KOPT-K1 (cell line): ENCODE measurements at regions not wholly inside any gene's neighbourhood (a gene's known extent, or its start where the extent isn't known, plus 50 kb on each side); places are given as distances from the start of the nearest gene placed in this dataset.

Experiments
- H3K27ac ChIP-seq: fragments of 200-600 bp; sonication (generic); 2 replicates; pipeline ENCODE4 v1.5.1; 2016; ENCODE audit warnings: antibody characterized with exemption, mild to moderate bottlenecking, low read depth, low read length; ENCODE audit not compliant: poor library complexity, severe bottlenecking
- H3K36me3 ChIP-seq: fragments of 200-600 bp; sonication (generic); 2 replicates; pipeline ENCODE4 v1.5.1; 2017; ENCODE audit warnings: antibody characterized with exemption, mild to moderate bottlenecking, low read length, moderate library complexity; ENCODE audit not compliant: insufficient read depth
- H3K9me3 ChIP-seq: fragments of 200-600 bp; sonication (generic); 2 replicates; pipeline ENCODE4 v1.5.1; 2017; ENCODE audit warnings: antibody characterized with exemption, low read length, mild to moderate bottlenecking; ENCODE audit not compliant: insufficient read depth, poor library complexity, severe bottlenecking

GRCh38 chr18:78619854-78620253, 359.8 kb upstream of the SALL3 start:
- Histone ChIP-seq H3K9me3 (peaks cover 10% of the 10 kb centered on the region), H3K36me3 (no peaks in the 10 kb centered on the region), H3K27ac (no peak overlapping the region)

GRCh38 chr18:78620326-78620725, 359.3 kb upstream of the SALL3 start:
- Histone ChIP-seq H3K9me3 (peaks cover 10% of the 10 kb centered on the region), H3K27ac (no peak overlapping the region), H3K36me3 (no peaks in the 10 kb centered on the region)

DNA sequence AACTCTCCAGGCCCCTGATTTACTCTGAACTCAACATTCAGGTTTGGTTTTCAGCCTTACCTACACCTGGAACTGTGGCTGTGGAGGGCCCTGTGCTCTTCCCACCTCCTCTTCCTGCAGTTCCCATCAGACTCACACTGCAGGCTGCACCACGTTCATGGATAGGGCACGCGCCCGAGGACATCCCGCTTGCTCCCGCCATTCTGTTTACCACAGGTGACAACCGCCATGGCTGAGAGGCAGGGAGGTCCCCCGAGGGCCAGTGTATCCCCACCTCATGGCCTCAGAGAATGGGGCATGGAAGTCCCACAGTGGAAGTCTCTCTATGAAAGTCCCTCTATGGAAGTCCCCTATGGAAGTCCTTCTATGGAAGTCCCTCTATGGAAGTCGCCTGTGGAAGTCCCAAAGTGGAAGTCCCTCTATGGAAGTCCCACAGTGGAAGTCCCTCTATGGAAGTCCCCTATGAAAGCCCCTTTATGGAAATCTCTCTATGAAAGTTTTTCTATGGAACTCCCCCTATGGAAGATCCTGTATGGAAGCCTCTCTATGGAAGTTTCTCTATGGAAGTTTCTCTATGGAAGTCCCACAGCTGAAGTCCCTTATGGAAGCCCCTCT, 358.4 kb upstream of the SALL3 start:
- no peaks in the 10 kb centered on the region for H3K36me3 ChIP-seq
- H3K27ac ChIP-seq = no peak overlapping the region
- H3K9me3 ChIP-seq = peaks cover 10% of the 10 kb centered on the region

DNA sequence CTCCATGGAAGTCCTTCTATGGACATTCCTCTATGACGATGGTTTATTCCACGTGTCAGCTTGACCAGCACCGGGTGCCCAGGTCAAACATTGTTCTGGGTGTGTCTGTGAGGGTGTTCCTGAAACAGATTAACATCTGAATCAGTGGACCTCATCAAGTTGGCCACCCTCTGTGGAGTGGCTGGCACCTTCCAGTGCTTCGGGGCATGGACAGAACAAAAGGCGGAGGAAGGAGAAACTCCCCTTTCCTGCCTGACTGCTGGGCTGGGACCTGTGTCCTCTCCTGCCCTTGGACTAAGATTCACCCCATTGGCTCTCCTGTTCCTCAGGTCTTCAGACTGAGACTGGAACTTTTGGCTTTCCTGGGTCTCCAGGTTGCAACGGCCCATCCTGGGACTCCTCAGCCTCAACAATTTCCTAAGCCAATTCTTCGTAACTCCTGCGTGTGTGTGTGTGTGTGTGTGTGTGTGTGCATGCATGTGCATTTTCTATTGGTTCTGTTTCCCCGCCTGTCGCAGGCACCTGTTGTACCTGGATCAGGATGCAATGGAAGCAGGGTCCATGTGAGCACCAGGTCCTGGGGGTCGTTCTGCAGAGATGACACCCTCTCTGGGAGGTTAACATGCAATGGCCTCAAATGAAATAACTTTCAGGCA, 357.2 kb upstream of the SALL3 start:
- H3K36me3 ChIP-seq = no peaks in the 10 kb centered on the region
- H3K9me3 ChIP-seq = peaks cover 5% of the 10 kb centered on the region
- H3K27ac ChIP-seq = no peak overlapping the region

GRCh38 chr18:78622907-78623541, 356.6 kb upstream of the SALL3 start:
- Histone ChIP-seq H3K36me3 (no peaks in the 10 kb centered on the region), H3K27ac (no peak overlapping the region), H3K9me3 (peaks cover 5% of the 10 kb centered on the region)

GRCh38 chr18:78624646-78625279, 354.9 kb upstream of the SALL3 start:
- H3K9me3 ChIP-seq = no peaks in the 10 kb centered on the region
- H3K36me3 ChIP-seq = no peaks in the 10 kb centered on the region
- no peak overlapping the region for H3K27ac ChIP-seq

- Histone ChIP-seq H3K27ac (no peak overlapping the region), H3K36me3 (no peaks in the 10 kb centered on the region), H3K9me3 (no peaks in the 10 kb centered on the region)
Measured at GRCh38 chr18:78625847-78626246, 353.8 kb upstream of the SALL3 start.

GRCh38 chr18:78627551-78628346, 351.9 kb upstream of the SALL3 start:
- Histone ChIP-seq H3K9me3 (no peaks in the 10 kb centered on the region), H3K27ac (no peak overlapping the region), H3K36me3 (no peaks in the 10 kb centered on the region)

DNA sequence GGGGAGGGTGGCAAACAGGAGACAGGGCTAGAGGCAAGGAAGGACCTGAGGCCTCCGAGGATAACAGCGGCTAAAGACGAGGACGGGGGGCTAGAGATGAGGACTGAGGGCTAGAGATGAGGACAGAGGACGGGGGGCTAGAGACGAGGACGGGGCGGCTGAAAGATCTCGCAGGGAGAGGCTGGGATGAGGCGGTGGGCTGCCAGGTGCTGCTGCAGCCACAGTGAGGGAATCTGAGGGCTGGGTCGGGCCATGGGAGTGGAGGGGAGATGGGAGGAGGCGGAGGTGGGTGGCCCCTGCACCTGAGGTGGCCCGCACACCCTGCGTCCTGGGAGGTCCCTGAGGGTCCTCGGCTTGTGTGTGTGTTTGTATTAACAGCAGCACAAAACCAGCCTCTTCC, 350.2 kb upstream of the SALL3 start:
- no peaks in the 10 kb centered on the region for H3K9me3 ChIP-seq
- H3K36me3 ChIP-seq = no peaks in the 10 kb centered on the region
- no peak overlapping the region for H3K27ac ChIP-seq

DNA sequence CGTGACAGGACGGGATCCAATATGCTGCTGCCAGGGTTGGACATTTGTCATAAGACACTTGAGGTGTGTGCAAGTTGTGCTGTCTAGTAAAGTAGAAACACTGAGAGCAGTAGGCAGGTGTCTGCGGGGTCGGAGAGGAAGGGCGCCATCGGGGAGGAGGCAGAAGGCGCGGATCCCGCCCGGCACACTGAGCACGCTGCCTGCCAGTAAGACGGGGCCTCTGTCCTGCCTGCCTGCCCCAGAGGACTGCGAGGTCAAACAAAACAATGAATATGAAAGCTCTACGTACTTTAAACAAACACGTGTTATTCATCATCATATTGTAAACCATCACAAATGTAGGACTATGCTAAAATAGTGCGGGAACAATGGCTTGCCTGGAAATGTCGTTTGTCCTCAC, 349.3 kb upstream of the SALL3 start:
- no peak overlapping the region for H3K27ac ChIP-seq

GRCh38 chr18:78630981-78631510, 348.6 kb upstream of the SALL3 start:
- Histone ChIP-seq H3K27ac (no peak overlapping the region), H3K36me3 (no peaks in the 10 kb centered on the region), H3K9me3 (no peaks in the 10 kb centered on the region)

More for the DNA sequence above, 349.3 kb upstream of the SALL3 start:
- H3K36me3 ChIP-seq = no peaks in the 10 kb centered on the region
- H3K9me3 ChIP-seq = no peaks in the 10 kb centered on the region

- Histone ChIP-seq H3K27ac (no peak overlapping the region), H3K36me3 (no peaks in the 10 kb centered on the region), H3K9me3 (no peaks in the 10 kb centered on the region)
Measured at GRCh38 chr18:78632111-78632541, 347.5 kb upstream of the SALL3 start.

DNA sequence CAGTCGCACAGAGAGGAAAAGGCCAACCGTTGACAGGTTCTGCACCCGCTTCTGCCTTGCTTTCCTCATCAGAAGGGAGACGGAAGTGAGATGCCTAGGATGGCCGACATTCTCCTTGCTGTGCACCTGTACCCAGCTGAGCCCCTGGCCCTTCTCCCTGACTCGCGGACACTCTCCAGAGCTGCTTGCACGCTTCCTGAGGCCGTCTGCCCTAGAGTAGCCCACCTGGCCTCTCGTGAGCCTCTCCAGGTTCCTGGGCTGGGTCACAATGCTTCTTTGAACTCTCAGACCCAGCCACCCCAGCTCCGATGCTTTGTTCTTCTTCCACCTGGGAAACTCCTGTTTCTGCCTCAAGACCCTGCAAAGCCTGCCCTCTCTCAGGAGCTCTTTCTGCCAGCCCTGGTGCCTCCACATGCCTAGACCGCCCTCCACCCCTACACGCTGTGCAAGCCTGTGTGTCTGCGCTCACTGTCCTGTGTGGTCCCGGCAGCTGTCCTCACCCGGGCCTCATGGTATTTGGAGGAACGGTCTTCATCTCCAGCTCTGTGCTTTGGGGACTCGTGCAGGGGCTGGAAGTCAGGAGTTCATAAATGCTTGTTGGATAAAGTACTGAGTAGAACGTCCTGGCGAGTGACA, 345.4 kb upstream of the SALL3 start:
- peak overlapping the region; percentile 9 for H3K27ac ChIP-seq
- no peaks in the 10 kb centered on the region for H3K36me3 ChIP-seq
- no peaks in the 10 kb centered on the region for H3K9me3 ChIP-seq

DNA sequence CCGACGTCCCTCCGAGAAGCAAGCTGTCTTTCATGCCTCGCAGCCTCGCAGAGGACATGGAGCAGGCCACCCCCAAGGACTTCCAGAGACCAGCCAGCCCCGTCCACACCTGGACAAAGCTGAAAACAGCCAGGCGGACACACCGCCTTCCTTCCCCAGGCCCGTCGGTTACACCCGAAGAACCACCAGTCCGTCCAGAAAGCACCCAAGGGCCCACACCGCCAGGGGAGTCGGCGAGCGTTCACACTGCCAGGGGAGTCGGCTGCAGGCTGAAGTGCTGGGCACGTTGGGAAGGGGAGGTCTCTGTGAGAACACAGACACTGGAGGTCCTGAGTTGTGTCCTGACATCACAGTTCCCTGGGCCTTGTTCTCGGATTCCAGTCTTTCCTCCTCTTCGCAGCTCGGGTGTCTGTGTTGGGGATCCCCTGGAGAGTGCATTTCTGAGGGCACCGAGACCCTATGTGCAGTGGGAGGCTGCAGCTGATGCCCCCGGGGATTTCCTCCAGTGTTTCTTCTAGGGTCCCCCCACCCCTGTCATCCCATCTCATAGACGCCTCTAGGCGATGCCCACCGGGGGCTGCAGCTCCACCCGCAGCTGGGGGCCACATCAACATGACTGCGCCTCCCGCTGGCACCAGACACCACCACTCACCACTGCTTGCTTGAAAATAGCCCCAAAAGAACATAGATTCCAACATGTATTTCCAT, 344.4 kb upstream of the SALL3 start:
- H3K36me3 ChIP-seq = no peaks in the 10 kb centered on the region
- H3K27ac ChIP-seq = no peak overlapping the region
- H3K9me3 ChIP-seq = no peaks in the 10 kb centered on the region
